GM23248 (cell line): ENCODE measurements at regions not wholly inside any gene's neighbourhood (a gene's known extent, or its start where the extent isn't known, plus 50 kb on each side); places are given as distances from the start of the nearest gene placed in this dataset.

Experiments used
- DNase-seq: peaks from one replicate; pipeline ENCODE4 v3.0.0-alpha.2; 2015
- H2AFZ ChIP-seq: fragments of 200-600 bp; sonication (generic); 2 replicates; pipeline ENCODE4 v1.6.1; 2016; ENCODE audit warnings: antibody characterized with exemption
- H3F3A ChIP-seq: fragments of 200-600 bp; sonication (generic); 2 replicates; pipeline ENCODE4 v1.6.1; 2016; ENCODE audit warnings: mild to moderate bottlenecking, antibody characterized with exemption, mixed run types; ENCODE audit not compliant: insufficient read depth
- H3K27ac ChIP-seq: fragments of 200-600 bp; sonication (generic); 2 replicates; pipeline ENCODE4 v1.5.1; 2016; ENCODE audit warnings: mild to moderate bottlenecking
- H3K27me3 ChIP-seq: fragments of 200-600 bp; sonication (generic); replicated peaks from 2 replicates; pipeline ENCODE4 v1.6.1; 2016; ENCODE audit warnings: mild to moderate bottlenecking; ENCODE audit not compliant: insufficient read depth
- H3K36me3 ChIP-seq: fragments of 200-600 bp; sonication (generic); 2 replicates; pipeline ENCODE4 v1.6.1; 2016; ENCODE audit warnings: low read depth, mild to moderate bottlenecking
- H3K4me1 ChIP-seq: fragments of 200-600 bp; sonication (generic); 2 replicates; pipeline ENCODE4 v1.6.1; 2016; ENCODE audit warnings: mild to moderate bottlenecking; ENCODE audit not compliant: insufficient read depth
- H3K4me2 ChIP-seq: fragments of 200-600 bp; sonication (generic); one replicate; pipeline ENCODE4 v1.6.1; 2016; ENCODE audit warnings: mild to moderate bottlenecking; ENCODE audit not compliant: unreplicated experiment
- H3K4me3 ChIP-seq: fragments of 200-600 bp; sonication (generic); 2 replicates; pipeline ENCODE4 v1.5.1; 2016; ENCODE audit warnings: mild to moderate bottlenecking
- H3K79me2 ChIP-seq: fragments of 200-600 bp; sonication (generic); 2 replicates; pipeline ENCODE4 v1.6.1; 2016; ENCODE audit warnings: mild to moderate bottlenecking; ENCODE audit not compliant: insufficient read depth
- H3K9ac ChIP-seq: fragments of 200-600 bp; sonication (generic); 2 replicates; pipeline ENCODE4 v1.6.1; 2016; ENCODE audit warnings: mild to moderate bottlenecking
- H3K9me2 ChIP-seq: fragments of 200-600 bp; sonication (generic); 2 replicates; pipeline ENCODE4 v1.6.1; 2016; ENCODE audit warnings: mixed run types, mild to moderate bottlenecking, moderate library complexity; ENCODE audit not compliant: insufficient read depth
- H3K9me3 ChIP-seq: fragments of 200-600 bp; sonication (generic); one replicate; pipeline ENCODE4 v1.6.1; 2017; ENCODE audit warnings: low read depth
- H4K20me1 ChIP-seq: fragments of 200-600 bp; sonication (generic); 2 replicates; pipeline ENCODE4 v1.6.0; 2016; ENCODE audit not compliant: insufficient read depth
- EZH2 ChIP-seq: fragments of 200-600 bp; sonication (generic); IDR thresholded peaks from 2 replicates; pipeline ENCODE4 v1.6.1; 2018; ENCODE audit warnings: antibody characterized with exemption, mild to moderate bottlenecking; ENCODE audit not compliant: insufficient read depth, poor library complexity, severe bottlenecking
- EZH2phosphoT487 ChIP-seq: fragments of 200-600 bp; sonication (generic); IDR thresholded peaks from 2 replicates; pipeline ENCODE4 v1.6.1; 2018; ENCODE audit warnings: antibody characterized with exemption, moderate library complexity, mild to moderate bottlenecking, low read depth; ENCODE audit not compliant: insufficient read depth
- WGBS, 2 experiments: methylation state at CpG; one replicate each; pipeline ENCODE4 v1.1.6; 2015 to 2017; ENCODE audit warnings: low lambda C conversion rate in 2 of 2, low coverage in 1 of 2; ENCODE audit errors: missing lambda C conversion rate in 2 of 2; 5-methylcytosine and 5-hydroxymethylcytosine counted together
- in situ Hi-C: fragments of 300-500 bp; cut with MboI; formaldehyde crosslinking; loops from 2 replicates; pipeline ENCODE4 v1.15.0; 2020

- no peaks in the 10 kb centered on the region for H4K20me1 ChIP-seq
- in situ Hi-C loops = loop anchor here (25.0 kb wide), 1 partner anchor 281 kb away; no protein-coding TSS in a partner anchor
- H3K27ac ChIP-seq = no peak overlapping the region
- H3K79me2 ChIP-seq = no peaks in the 10 kb centered on the region
- WGBS, 2 experiments = 53 to 55% methylated on average over 22 to 25 of the region's 27 CpGs
- no peak overlapping the region for H3K4me3 ChIP-seq
- peak; percentile 8 for DNase-seq
- no peaks in the 10 kb centered on the region for H3K9me2 ChIP-seq
- no peak overlapping the region for H3K4me2 ChIP-seq
- no peaks in the 10 kb centered on the region for H3K36me3 ChIP-seq
- H2AFZ ChIP-seq = no peak overlapping the region
- H3F3A ChIP-seq = no peaks in the 10 kb centered on the region
- H3K9me3 ChIP-seq = no peaks in the 10 kb centered on the region
- no peaks in the 10 kb centered on the region for H3K27me3 ChIP-seq
- H3K9ac ChIP-seq = no peak overlapping the region
- no peak for TF ChIP-seq EZH2
- no peak for TF ChIP-seq EZH2phosphoT487
- H3K4me1 ChIP-seq = no peaks in the 10 kb centered on the region
Measured at GRCh38 chr7:65731562-65732035, 141.3 kb upstream of the VKORC1L1 start.

DNA sequence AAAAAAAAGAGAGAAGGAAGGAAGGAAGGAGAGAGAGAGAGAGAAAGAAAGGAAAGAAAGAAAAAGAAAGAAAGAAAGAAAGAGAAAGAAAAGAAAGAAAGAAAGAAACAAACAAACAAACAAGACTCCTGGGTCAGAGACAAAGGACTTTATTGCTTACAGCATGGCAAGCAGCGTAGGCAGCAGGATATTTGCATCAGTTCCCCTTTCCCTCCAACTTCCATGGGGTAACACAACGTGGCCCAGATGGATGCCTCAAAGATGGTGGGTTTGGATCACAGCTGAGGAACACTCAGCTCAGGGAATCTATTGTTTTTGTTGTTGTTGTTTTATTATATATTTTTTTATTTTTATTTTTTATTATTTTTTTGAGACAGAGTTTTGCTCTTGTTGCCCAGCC is 128.5 kb upstream of the VKORC1L1 start:
- no peaks in the 10 kb centered on the region for H4K20me1 ChIP-seq
- TF ChIP-seq EZH2phosphoT487 (no peak), EZH2 (no peak)
- H3K4me3 ChIP-seq = no peak overlapping the region
- H3K4me2 ChIP-seq = no peak overlapping the region
- peaks cover 8% of the 10 kb centered on the region for H3K79me2 ChIP-seq
- no peak for DNase-seq
- H3K27ac ChIP-seq = no peak overlapping the region
- WGBS, 2 experiments = 62% methylated on average over 2 of the region's 2 CpGs
- H3K36me3 ChIP-seq = no peaks in the 10 kb centered on the region
- H3K9me2 ChIP-seq = no peaks in the 10 kb centered on the region
- H3F3A ChIP-seq = no peaks in the 10 kb centered on the region
- no peak overlapping the region for H2AFZ ChIP-seq
- H3K27me3 ChIP-seq = no peaks in the 10 kb centered on the region
- no peaks in the 10 kb centered on the region for H3K9me3 ChIP-seq
- H3K4me1 ChIP-seq = no peaks in the 10 kb centered on the region
- in situ Hi-C loops = loop anchor here (25.0 kb wide), 1 partner anchor 268 kb away; no protein-coding TSS in a partner anchor
- H3K9ac ChIP-seq = no peak overlapping the region

- no peaks in the 10 kb centered on the region for H3K9me2 ChIP-seq
- in situ Hi-C loops = loop anchor here (25.0 kb wide), 1 partner anchor 266 kb away; no protein-coding TSS in a partner anchor
- H4K20me1 ChIP-seq = no peaks in the 10 kb centered on the region
- no peak for TF ChIP-seq EZH2
- TF ChIP-seq EZH2phosphoT487 = no peak
- H2AFZ ChIP-seq = no peak overlapping the region
- H3K79me2 ChIP-seq = peaks cover 19% of the 10 kb centered on the region
- no peak overlapping the region for H3K27ac ChIP-seq
- H3K36me3 ChIP-seq = no peaks in the 10 kb centered on the region
- H3K9ac ChIP-seq = no peak overlapping the region
- peak; percentile 65 for DNase-seq
- no peaks in the 10 kb centered on the region for H3K4me1 ChIP-seq
- no peaks in the 10 kb centered on the region for H3K9me3 ChIP-seq
- H3K4me2 ChIP-seq = no peak overlapping the region
- no peak overlapping the region for H3K4me3 ChIP-seq
- H3F3A ChIP-seq = no peaks in the 10 kb centered on the region
- WGBS, 2 experiments = 55 to 67% methylated on average over 3 of the region's 3 CpGs
- H3K27me3 ChIP-seq = no peaks in the 10 kb centered on the region
Measured at GRCh38 chr7:65746398-65746669, 126.5 kb upstream of the VKORC1L1 start.

DNA sequence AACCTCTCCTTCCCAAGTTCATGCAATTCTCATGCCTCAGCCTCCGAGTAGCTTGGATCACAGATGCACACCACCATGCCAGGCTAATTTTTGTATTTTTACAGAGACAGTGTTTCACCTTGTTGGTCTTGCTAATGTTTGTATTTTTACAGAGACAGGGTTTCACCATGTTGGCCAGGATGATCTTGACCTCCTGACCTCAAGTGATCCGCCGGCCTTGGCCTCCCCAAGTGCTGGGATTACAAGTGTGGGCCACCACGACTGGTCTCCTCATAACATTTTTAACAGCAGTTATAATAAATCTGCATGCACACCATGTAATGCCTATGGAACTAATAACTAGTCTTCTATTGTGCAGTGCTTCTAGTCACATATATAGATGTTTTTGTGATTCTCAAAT is 123.8 kb upstream of the VKORC1L1 start:
- 96 to 99% methylated on average over 4 of the region's 4 CpGs for WGBS, 2 experiments
- Histone ChIP-seq H3K4me2 (no peak overlapping the region), H3K4me3 (no peak overlapping the region), H4K20me1 (no peaks in the 10 kb centered on the region), H3K9ac (no peak overlapping the region), H3K4me1 (0 out of 2 replicates have a peak, but pooled peaks cover 5% of the 10 kb centered on the region), H3F3A (no peaks in the 10 kb centered on the region), H2AFZ (no peak overlapping the region), H3K9me2 (no peaks in the 10 kb centered on the region), H3K27ac (no peak overlapping the region), H3K9me3 (no peaks in the 10 kb centered on the region), H3K36me3 (0 out of 2 replicates have a peak, but pooled peaks cover 5% of the 10 kb centered on the region), H3K27me3 (no peaks in the 10 kb centered on the region), H3K79me2 (peaks cover 45% of the 10 kb centered on the region)
- in situ Hi-C loops = loop anchor here (25.0 kb wide), 1 partner anchor 263 kb away; no protein-coding TSS in a partner anchor
- TF ChIP-seq EZH2phosphoT487 (no peak), EZH2 (no peak)
- DNase-seq = no peak
